ENCODE measurements at regions not wholly inside any gene's neighbourhood (a gene's known extent, or its start where the extent isn't known, plus 50 kb on each side); places are given as distances from the start of the nearest gene placed in this dataset.

GRCh38 chr6:168211681-168212080 is 107.9 kb downstream of the DACT2 start:
- TF ChIP-seq CTCF (IDR thresholded peaks at IDR 0.05) (no peak), POLR2A (IDR thresholded peaks at IDR 0.05) (no peak), EP300 (IDR thresholded peaks at IDR 0.05) (no peak)
